Mesothelial cell of epicardium (in vitro differentiated cells): ENCODE measurements at regions not wholly inside any gene's neighbourhood (a gene's known extent, or its start where the extent isn't known, plus 50 kb on each side); places are given as distances from the start of the nearest gene placed in this dataset.

ENCODE experiments used
- DNase-seq, 2 experiments: peaks; one replicate each; pipeline ENCODE4 v3.0.0; 2021; ENCODE audit warnings: low spot score in 2 of 2; ENCODE audit not compliant: unreplicated experiment in 2 of 2
- H3K27ac Mint-ChIP-seq: 2 replicates; pipeline ENCODE4 v1.8.0; 2021; ENCODE audit warnings: mixed read lengths
- H3K27me3 Mint-ChIP-seq: 2 replicates; pipeline ENCODE4 v1.8.0; 2021; ENCODE audit warnings: low read depth, mixed read lengths
- H3K36me3 Mint-ChIP-seq: 2 replicates; pipeline ENCODE4 v1.8.0; 2021; ENCODE audit warnings: mixed read lengths
- H3K4me1 Mint-ChIP-seq: 2 replicates; pipeline ENCODE4 v1.8.0; 2021; ENCODE audit warnings: mixed read lengths
- H3K4me3 Mint-ChIP-seq: 2 replicates; pipeline ENCODE4 v1.8.0; 2021; ENCODE audit warnings: mild to moderate bottlenecking, moderate library complexity, mixed read lengths
- H3K9me3 Mint-ChIP-seq: 2 replicates; pipeline ENCODE4 v1.8.0; 2021; ENCODE audit warnings: mixed read lengths
- CTCF ChIP-seq: fragments of 200-600 bp; sonication (generic); IDR thresholded peaks from one replicate; pipeline ENCODE4 v1.5.0; 2021; ENCODE audit warnings: antibody characterized with exemption; ENCODE audit not compliant: unreplicated experiment

GRCh38 chr1:110774398-110774797 lies 98.5 kb upstream of the CD53 start:
- H3K9me3 Mint-ChIP-seq: no peaks in the 10 kb centered on the region
- H3K27ac Mint-ChIP-seq: no peak overlapping the region
- H3K4me1 Mint-ChIP-seq: no peaks in the 10 kb centered on the region
- no peak for DNase-seq
- no peak for TF ChIP-seq CTCF
- no peaks in the 10 kb centered on the region for H3K36me3 Mint-ChIP-seq
- H3K27me3 Mint-ChIP-seq: peaks cover 18% of the 10 kb centered on the region
- H3K4me3 Mint-ChIP-seq: no peak overlapping the region

GRCh38 chr1:110773813-110774212 lies 99.1 kb upstream of the KCNA3 start:
- DNase-seq: no peak
- no peaks in the 10 kb centered on the region for H3K9me3 Mint-ChIP-seq
- no peaks in the 10 kb centered on the region for H3K4me1 Mint-ChIP-seq
- H3K36me3 Mint-ChIP-seq: no peaks in the 10 kb centered on the region
- no peak for TF ChIP-seq CTCF
- no peak overlapping the region for H3K27ac Mint-ChIP-seq
- no peak overlapping the region for H3K4me3 Mint-ChIP-seq
- H3K27me3 Mint-ChIP-seq: peaks cover 16% of the 10 kb centered on the region

DNA sequence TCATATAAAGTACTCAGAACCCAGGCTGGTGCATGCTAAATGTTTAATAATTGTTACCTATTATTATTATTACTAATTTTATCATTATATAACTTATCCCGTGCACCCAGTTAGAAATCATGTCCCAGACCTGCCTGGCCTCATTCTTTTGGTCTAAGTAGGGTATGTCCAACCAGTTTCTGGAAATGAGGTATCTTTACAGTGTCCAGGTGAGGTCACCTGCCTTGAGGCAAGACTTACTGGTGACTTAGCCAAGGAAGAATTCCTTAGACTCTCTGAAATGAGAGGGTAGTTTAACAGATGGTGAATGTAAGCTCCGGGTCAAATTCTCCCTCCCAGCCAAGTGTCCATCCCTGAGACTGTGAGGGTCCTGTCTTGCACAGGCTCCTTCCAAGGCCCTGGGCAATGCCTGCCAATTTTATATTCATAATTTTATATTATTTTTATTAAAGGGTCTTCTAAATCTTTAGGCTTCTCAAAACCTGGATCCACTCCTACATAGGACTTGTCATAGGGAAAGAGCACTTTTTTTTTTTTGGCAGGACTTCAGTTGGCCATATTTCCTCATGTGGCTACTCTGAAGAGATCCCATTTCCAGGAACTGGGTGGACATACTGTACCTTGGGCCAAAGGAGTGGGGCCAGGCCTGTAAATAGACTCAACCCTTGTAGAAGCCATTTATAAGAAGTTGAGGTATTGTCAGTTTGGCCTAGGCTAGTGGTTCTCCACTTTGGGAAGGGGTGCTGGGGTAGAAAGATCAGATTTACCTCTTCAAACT lies 96.7 kb upstream of the KCNA3 start:
- Mint-ChIP-seq H3K9me3 (no peaks in the 10 kb centered on the region), H3K4me3 (no peak overlapping the region), H3K27me3 (peaks cover 20% of the 10 kb centered on the region), H3K36me3 (no peaks in the 10 kb centered on the region), H3K27ac (no peak overlapping the region), H3K4me1 (no peaks in the 10 kb centered on the region)
- DNase-seq: no peak
- no peak for TF ChIP-seq CTCF

DNA sequence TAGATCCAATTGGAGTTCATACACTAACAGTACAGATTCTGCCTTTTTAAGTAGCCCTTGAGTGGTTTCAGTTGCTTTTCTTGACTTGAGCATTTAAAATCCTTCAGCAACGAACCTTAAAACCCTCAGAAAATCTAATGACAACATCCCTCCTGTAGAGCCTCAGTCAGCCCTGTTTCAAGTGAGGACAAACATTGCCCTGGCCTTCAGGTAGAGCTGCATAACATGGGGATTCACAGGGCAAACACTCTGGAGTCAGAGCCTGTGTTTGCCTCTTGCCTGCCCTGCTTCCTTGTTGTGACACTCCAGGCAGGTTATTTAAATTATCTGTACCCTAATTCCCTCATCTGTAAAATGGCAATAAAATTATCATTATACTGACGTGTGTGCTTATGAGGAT lies 96.1 kb upstream of the KCNA3 start:
- no peak for DNase-seq
- H3K27ac Mint-ChIP-seq: no peak overlapping the region
- peaks cover 21% of the 10 kb centered on the region for H3K27me3 Mint-ChIP-seq
- H3K9me3 Mint-ChIP-seq: no peaks in the 10 kb centered on the region
- H3K36me3 Mint-ChIP-seq: no peaks in the 10 kb centered on the region
- H3K4me1 Mint-ChIP-seq: no peaks in the 10 kb centered on the region
- no peak for TF ChIP-seq CTCF
- H3K4me3 Mint-ChIP-seq: no peak overlapping the region

- Mint-ChIP-seq H3K27me3 (peaks cover 29% of the 10 kb centered on the region), H3K9me3 (no peaks in the 10 kb centered on the region), H3K4me1 (no peaks in the 10 kb centered on the region), H3K36me3 (no peaks in the 10 kb centered on the region), H3K4me3 (no peak overlapping the region), H3K27ac (no peak overlapping the region)
- no peak for TF ChIP-seq CTCF
- DNase-seq: no peak
Measured at GRCh38 chr1:110768605-110769004, 93.9 kb upstream of the KCNA3 start.

DNA sequence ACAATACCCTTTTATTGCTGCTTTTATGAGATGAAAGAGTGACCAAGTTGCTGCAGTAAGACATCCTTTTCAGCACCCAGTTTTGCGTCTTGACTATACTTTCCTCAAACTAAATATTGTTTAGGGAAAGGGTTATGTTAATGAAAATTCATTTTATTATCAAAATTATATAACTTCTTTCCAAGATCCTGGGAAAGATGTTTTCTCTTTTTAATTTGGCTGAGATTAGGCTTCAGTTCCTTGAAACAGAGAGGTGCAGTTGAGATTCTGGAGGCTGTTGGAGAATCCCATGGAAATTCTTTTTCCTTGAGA lies 91.6 kb upstream of the KCNA3 start:
- DNase-seq: no peak
- TF ChIP-seq CTCF: peak; percentile 36
- no peak overlapping the region for H3K4me3 Mint-ChIP-seq
- H3K27me3 Mint-ChIP-seq: peaks cover 40% of the 10 kb centered on the region
- H3K9me3 Mint-ChIP-seq: no peaks in the 10 kb centered on the region
- no peaks in the 10 kb centered on the region for H3K36me3 Mint-ChIP-seq
- H3K4me1 Mint-ChIP-seq: no peaks in the 10 kb centered on the region
- no peak overlapping the region for H3K27ac Mint-ChIP-seq
